ENCODE measurements at regions not wholly inside any gene's neighbourhood (a gene's known extent, or its start where the extent isn't known, plus 50 kb on each side); places are given as distances from the start of the nearest gene placed in this dataset.

DNA sequence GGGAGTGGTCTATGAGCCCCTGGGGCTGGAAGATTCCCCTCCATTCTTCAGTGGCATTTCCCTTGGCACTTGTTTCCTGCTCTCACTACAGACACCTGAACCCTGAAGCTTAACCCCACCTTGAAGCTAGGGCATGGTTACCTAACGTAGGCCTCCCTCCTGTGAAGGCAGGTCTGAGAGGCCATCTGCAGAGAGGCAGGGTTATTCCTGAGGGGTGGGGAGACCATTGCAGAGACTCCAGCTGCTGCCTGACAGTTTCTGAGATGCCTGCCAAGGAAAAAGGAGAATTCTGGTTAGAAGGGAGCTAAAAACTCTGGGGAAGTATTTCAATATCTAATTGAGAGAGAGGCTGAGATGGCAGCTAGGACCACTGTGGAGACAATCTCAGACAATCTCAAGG lies 119.3 kb upstream of the NDUFV2 start:
- DNase-seq (ENCODE audit: low spot score in 2 of 2): no peak
- TF ChIP-seq, protein P1, sequence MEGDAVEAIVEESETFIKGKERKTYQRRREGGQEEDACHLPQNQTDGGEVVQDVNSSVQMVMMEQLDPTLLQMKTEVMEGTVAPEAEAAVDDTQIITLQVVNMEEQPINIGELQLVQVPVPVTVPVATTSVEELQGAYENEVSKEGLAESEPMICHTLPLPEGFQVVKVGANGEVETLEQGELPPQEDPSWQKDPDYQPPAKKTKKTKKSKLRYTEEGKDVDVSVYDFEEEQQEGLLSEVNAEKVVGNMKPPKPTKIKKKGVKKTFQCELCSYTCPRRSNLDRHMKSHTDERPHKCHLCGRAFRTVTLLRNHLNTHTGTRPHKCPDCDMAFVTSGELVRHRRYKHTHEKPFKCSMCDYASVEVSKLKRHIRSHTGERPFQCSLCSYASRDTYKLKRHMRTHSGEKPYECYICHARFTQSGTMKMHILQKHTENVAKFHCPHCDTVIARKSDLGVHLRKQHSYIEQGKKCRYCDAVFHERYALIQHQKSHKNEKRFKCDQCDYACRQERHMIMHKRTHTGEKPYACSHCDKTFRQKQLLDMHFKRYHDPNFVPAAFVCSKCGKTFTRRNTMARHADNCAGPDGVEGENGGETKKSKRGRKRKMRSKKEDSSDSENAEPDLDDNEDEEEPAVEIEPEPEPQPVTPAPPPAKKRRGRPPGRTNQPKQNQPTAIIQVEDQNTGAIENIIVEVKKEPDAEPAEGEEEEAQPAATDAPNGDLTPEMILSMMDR (IDR thresholded peaks at IDR 0.05): no peak
- TF ChIP-seq EP300 (IDR thresholded peaks at IDR 0.05): no peak
- TF ChIP-seq POLR2AphosphoS5 (IDR thresholded peaks at IDR 0.05): no peak
- no peak for TF ChIP-seq POLR2A (IDR thresholded peaks at IDR 0.05)
- H3K27me3 ChIP-seq: no peaks in the 10 kb centered on the region
- H3K4me1 ChIP-seq: peaks cover 16% of the 10 kb centered on the region
- WGBS: 56% methylated on average over 1 of the region's 1 CpG
- H3K36me3 ChIP-seq: no peaks in the 10 kb centered on the region
- H3K27ac ChIP-seq: peak overlapping the region; percentile 15
- H3K4me3 ChIP-seq: no peak overlapping the region
- no peaks in the 10 kb centered on the region for H3K9me3 ChIP-seq

- H3K36me3 ChIP-seq: no peaks in the 10 kb centered on the region
- 17% methylated on average over 4 of the region's 4 CpGs for WGBS
- no peak overlapping the region for H3K27ac ChIP-seq
- DNase-seq (ENCODE audit: low spot score in 2 of 2): no peak
- no peaks in the 10 kb centered on the region for H3K9me3 ChIP-seq
- no peaks in the 10 kb centered on the region for H3K27me3 ChIP-seq
- peaks cover 16% of the 10 kb centered on the region for H3K4me1 ChIP-seq
- TF ChIP-seq POLR2AphosphoS5 (IDR thresholded peaks at IDR 0.05) (no peak), POLR2A (IDR thresholded peaks at IDR 0.05) (no peak), EP300 (IDR thresholded peaks at IDR 0.05) (no peak)
- TF ChIP-seq, protein P1 (IDR thresholded peaks at IDR 0.05): no peak
- no peak overlapping the region for H3K4me3 ChIP-seq
These were observed 118.3 kb upstream of the NDUFV2 start for GRCh38 chr18:8984131-8984721.

- H3K36me3 ChIP-seq: no peaks in the 10 kb centered on the region
- DNase-seq (ENCODE audit: low spot score in 2 of 2): no peak
- H3K4me3 ChIP-seq: no peak overlapping the region
- H3K9me3 ChIP-seq: no peaks in the 10 kb centered on the region
- H3K4me1 ChIP-seq: peaks cover 23% of the 10 kb centered on the region
- H3K27me3 ChIP-seq: no peaks in the 10 kb centered on the region
- no peak for TF ChIP-seq EP300 (IDR thresholded peaks at IDR 0.05)
- TF ChIP-seq, protein P1 (IDR thresholded peaks at IDR 0.05): no peak
- 39% methylated on average over 6 of the region's 6 CpGs for WGBS
- no peak overlapping the region for H3K27ac ChIP-seq
These were observed 115.3 kb upstream of the NDUFV2 start for GRCh38 chr18:8987241-8987640.

DNA sequence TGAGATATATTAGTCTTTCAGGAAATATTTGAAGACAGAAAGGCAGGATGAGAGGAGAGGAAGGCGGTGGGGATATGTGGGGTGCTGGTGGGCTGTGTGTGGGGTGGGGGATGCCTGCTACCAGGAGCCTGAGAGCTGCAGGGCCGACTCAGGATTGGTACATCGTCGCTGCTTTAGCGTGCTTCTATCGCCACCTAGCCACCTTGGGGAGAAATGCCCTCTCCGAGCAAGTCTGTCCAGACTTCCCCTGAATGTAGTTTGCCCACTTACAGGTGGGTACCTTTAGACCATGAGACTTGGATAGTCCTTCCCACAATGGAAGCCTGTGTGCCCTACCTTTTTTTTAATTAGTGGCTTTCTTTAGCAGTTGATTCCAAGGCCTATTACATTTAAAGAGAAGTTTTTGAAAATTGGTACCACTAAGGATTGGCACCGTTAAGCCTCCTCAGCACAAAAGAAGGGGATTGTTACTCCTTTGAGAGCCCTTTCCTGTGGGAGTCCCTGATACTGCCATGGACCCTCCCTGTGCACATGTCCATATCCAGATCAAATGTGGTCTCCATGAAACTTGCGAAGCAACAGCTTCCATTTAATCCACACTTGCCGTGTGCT lies 114.1 kb upstream of the NDUFV2 start:
- TF ChIP-seq, protein P1 (IDR thresholded peaks at IDR 0.05): peak; percentile 37 to 72
- TF ChIP-seq EP300 (IDR thresholded peaks at IDR 0.05) (no peak), POLR2A (IDR thresholded peaks at IDR 0.05) (no peak)
- WGBS: 33% methylated on average over 10 of the region's 10 CpGs
- Histone ChIP-seq H3K4me3 (no peak overlapping the region), H3K4me1 (peaks cover 12% of the 10 kb centered on the region), H3K27ac (no peak overlapping the region), H3K27me3 (no peaks in the 10 kb centered on the region), H3K9me3 (no peaks in the 10 kb centered on the region), H3K36me3 (no peaks in the 10 kb centered on the region)
- DNase-seq (ENCODE audit: low spot score in 2 of 2): no peak

DNA sequence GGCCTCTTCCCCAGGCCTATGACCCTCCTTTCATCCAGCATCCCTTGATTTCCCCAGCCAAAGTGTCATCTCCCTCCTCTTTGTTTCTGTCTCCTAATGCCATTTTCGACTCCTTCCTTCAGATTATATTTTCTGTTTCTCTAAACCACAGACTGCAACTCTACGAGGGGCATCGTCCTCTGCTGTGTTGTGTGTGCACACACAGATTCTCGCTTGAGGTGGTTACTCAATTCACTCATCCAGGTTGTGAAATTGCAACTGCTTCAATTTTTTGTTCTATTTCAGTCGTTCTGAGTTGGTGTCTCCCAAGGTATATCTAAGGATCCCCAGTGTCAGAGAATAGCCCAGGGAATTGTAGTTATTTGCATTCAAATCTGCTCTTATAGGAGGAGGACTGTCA lies 113.5 kb upstream of the NDUFV2 start:
- no peaks in the 10 kb centered on the region for H3K36me3 ChIP-seq
- no peak for TF ChIP-seq EP300 (IDR thresholded peaks at IDR 0.05)
- TF ChIP-seq POLR2AphosphoS5 (IDR thresholded peaks at IDR 0.05): no peak
- TF ChIP-seq, protein P1 (IDR thresholded peaks at IDR 0.05): no peak
- TF ChIP-seq POLR2A (IDR thresholded peaks at IDR 0.05): no peak
- no peaks in the 10 kb centered on the region for H3K9me3 ChIP-seq
- WGBS: 75% methylated on average over 5 of the region's 5 CpGs
- H3K27me3 ChIP-seq: no peaks in the 10 kb centered on the region
- DNase-seq (ENCODE audit: low spot score in 2 of 2): no peak
- H3K4me3 ChIP-seq: no peak overlapping the region
- H3K4me1 ChIP-seq: peaks cover 12% of the 10 kb centered on the region
- H3K27ac ChIP-seq: no peak overlapping the region

All from suprapubic skin (tissue), 4 donors.